Karpas-422 (cell line): ENCODE measurements at regions not wholly inside any gene's neighbourhood (a gene's known extent, or its start where the extent isn't known, plus 50 kb on each side); places are given as distances from the start of the nearest gene placed in this dataset.
"Not testable (repeated sequence)": the region's sequence is repeated elsewhere in the genome, so short reads cannot be mapped to it uniquely, and the experiment has no call there.

Experiments used
- DNase-seq: peaks from one replicate; pipeline ENCODE4 v3.0.0-alpha.2; 2015
- H2AFZ ChIP-seq: fragments of 200-600 bp; sonication (generic); 2 replicates; pipeline ENCODE4 v1.6.1; 2014; ENCODE audit warnings: antibody characterized with exemption, low read length, mixed read lengths
- H3K27ac ChIP-seq: fragments of 200-600 bp; sonication (generic); 2 replicates; pipeline ENCODE4 v1.5.1; 2014; ENCODE audit warnings: mild to moderate bottlenecking, low read length, moderate library complexity
- H3K27me3 ChIP-seq: fragments of 200-600 bp; sonication (generic); 2 replicates; pipeline ENCODE4 v1.6.1; 2014; ENCODE audit warnings: low read length, mixed read lengths
- H3K36me3 ChIP-seq: fragments of 200-600 bp; sonication (generic); 2 replicates; pipeline ENCODE4 v1.6.1; 2014; ENCODE audit warnings: low read length, mixed read lengths; ENCODE audit not compliant: insufficient read depth
- H3K4me1 ChIP-seq: fragments of 200-600 bp; sonication (generic); 2 replicates; pipeline ENCODE4 v1.6.1; 2014; ENCODE audit warnings: mild to moderate bottlenecking, low read length, mixed read lengths
- H3K4me2 ChIP-seq: fragments of 200-600 bp; sonication (generic); 2 replicates; pipeline ENCODE4 v1.6.1; 2014; ENCODE audit warnings: low read length, low read depth, mild to moderate bottlenecking; ENCODE audit not compliant: poor library complexity, severe bottlenecking
- H3K4me3 ChIP-seq: fragments of 200-600 bp; sonication (generic); 2 replicates; pipeline ENCODE4 v1.5.1; 2014; ENCODE audit warnings: mild to moderate bottlenecking, antibody characterized with exemption, low read length, mixed read lengths
- H3K79me2 ChIP-seq: fragments of 200-600 bp; sonication (generic); 2 replicates; pipeline ENCODE4 v1.6.1; 2014; ENCODE audit warnings: mild to moderate bottlenecking, low read length, mixed read lengths
- H3K9ac ChIP-seq: fragments of 200-600 bp; sonication (generic); 2 replicates; pipeline ENCODE4 v1.6.0; 2014; ENCODE audit warnings: low read length
- H3K9me2 ChIP-seq: fragments of 200-600 bp; sonication (generic), shearing (Covaris generic); replicated peaks from 2 replicates; pipeline ENCODE4 v1.6.0; 2014; ENCODE audit warnings: mild to moderate bottlenecking, low read length, moderate library complexity; ENCODE audit not compliant: insufficient read depth
- H3K9me3 ChIP-seq: fragments of 300-700, 200-600 bp; sonication (generic); 2 replicates; pipeline ENCODE4 v1.6.1; 2014; ENCODE audit warnings: low read length, mixed read lengths
- H4K20me1 ChIP-seq: fragments of 200-600 bp; sonication (generic); 2 replicates; pipeline ENCODE4 v1.6.1; 2014; ENCODE audit warnings: mild to moderate bottlenecking, antibody characterized with exemption, low read length, low read depth; ENCODE audit not compliant: insufficient read depth

GRCh38 chr7:38331853-38332595 is 58.6 kb upstream of the TARP start:
- H3K9me2 ChIP-seq, H3K4me3 ChIP-seq, H3K9me3 ChIP-seq, H3K27ac ChIP-seq, DNase-seq, H3K4me1 ChIP-seq, H3K36me3 ChIP-seq, H3K27me3 ChIP-seq, H3K9ac ChIP-seq, H3K79me2 ChIP-seq, H4K20me1 ChIP-seq, H3K4me2 ChIP-seq, H2AFZ ChIP-seq: not testable (repeated sequence)

DNA sequence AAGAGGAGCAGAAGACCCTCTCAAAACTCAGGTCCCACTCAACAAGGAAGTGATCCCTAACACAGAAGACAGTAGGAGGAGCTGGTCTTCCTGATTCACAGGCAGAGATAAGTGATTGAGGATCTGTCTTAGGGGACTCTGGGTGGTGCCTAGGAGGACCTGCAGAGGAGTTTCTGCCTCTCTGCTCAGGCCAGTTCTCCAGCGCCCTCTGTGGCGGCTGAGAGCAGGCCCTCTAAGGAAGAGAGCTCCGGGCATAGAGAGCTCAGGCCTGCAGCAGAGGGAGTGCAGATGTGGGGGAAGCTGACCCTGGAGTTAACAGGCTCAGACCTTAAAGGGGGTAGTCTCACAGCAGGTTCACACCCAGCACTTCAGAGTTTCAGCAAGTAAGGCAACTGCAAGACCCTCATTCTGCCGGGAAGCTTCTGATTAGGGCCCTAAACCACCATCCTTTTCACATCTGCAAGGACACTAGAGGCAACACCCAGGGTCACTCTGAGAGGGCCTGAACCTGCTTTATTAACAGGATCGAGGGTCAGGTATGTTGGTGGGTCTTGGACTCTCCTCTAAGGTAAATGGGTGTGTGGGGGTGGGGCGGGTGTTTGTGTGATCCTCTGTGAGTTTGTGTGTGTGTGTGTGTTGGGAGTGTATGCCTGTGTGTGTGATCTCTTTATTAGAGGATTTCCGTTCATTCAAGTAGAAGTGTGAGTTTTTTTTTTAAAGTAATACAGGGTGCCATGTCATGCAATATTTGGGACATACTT is 57.6 kb upstream of the TARP start:
- peaks cover 4% of the 10 kb centered on the region for H3K4me1 ChIP-seq
- no peak overlapping the region for H2AFZ ChIP-seq
- H3K9ac ChIP-seq, result peak overlapping the region; percentile 30; the same call in 1 of the 2 replicates
- no peak overlapping the region for H3K27ac ChIP-seq
- H3K4me3 ChIP-seq, result no peak overlapping the region
- H3K36me3 ChIP-seq, result no peaks in the 10 kb centered on the region
- no peaks in the 10 kb centered on the region for H3K9me2 ChIP-seq
- peak; percentile 79 for DNase-seq
- H3K79me2 ChIP-seq, result no peaks in the 10 kb centered on the region
- H3K27me3 ChIP-seq, result no peaks in the 10 kb centered on the region
- H3K4me2 ChIP-seq, result no peak overlapping the region
- no peaks in the 10 kb centered on the region for H4K20me1 ChIP-seq
- no peaks in the 10 kb centered on the region for H3K9me3 ChIP-seq

GRCh38 chr7:38330039-38330438 is 56.6 kb upstream of the TARP start:
- H2AFZ ChIP-seq, result no peak overlapping the region
- H3K27me3 ChIP-seq, result no peaks in the 10 kb centered on the region
- H3K36me3 ChIP-seq, result no peaks in the 10 kb centered on the region
- no peaks in the 10 kb centered on the region; the same call in 1 of the 2 replicates for H3K4me1 ChIP-seq
- H3K4me3 ChIP-seq, result no peak overlapping the region
- H3K9me2 ChIP-seq, result no peaks in the 10 kb centered on the region
- no peak overlapping the region for H3K9ac ChIP-seq
- DNase-seq, result no peak
- H3K27ac ChIP-seq, result no peak overlapping the region
- H3K9me3 ChIP-seq, result no peaks in the 10 kb centered on the region
- no peak overlapping the region for H3K4me2 ChIP-seq
- no peaks in the 10 kb centered on the region for H3K79me2 ChIP-seq
- H4K20me1 ChIP-seq, result no peaks in the 10 kb centered on the region

DNA sequence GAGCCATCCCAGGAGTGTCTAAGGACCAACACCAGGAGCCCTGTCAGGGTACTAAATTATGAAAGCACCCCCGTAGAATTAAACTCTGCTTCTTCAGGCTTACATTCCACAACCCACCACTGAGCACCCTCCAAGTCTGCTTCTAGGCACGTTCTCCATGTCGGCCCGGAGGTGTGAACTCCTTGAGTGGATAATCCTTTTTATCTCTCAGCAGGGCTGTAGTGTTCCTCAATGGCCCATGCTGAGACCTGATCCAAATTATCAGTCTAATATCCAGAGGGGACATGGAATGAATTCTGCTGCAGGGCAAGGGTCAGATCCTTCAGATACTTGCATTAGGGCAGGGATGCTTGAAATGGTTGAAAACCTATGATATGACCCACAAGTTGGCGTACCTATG is 55.9 kb upstream of the TARP start:
- Histone ChIP-seq H3K79me2 (no peaks in the 10 kb centered on the region), H3K4me2 (no peak overlapping the region), H2AFZ (no peak overlapping the region), H3K27me3 (no peaks in the 10 kb centered on the region), H3K9ac (no peak overlapping the region), H3K9me3 (no peaks in the 10 kb centered on the region), H4K20me1 (no peaks in the 10 kb centered on the region), H3K4me1 (no peaks in the 10 kb centered on the region; the same call in 1 of the 2 replicates), H3K4me3 (no peak overlapping the region), H3K27ac (no peak overlapping the region), H3K36me3 (no peaks in the 10 kb centered on the region), H3K9me2 (no peaks in the 10 kb centered on the region)
- DNase-seq, result no peak

GRCh38 chr7:38328814-38329213 is 55.4 kb upstream of the TARP start:
- Histone ChIP-seq H3K4me1 (no peaks in the 10 kb centered on the region; the same call in 1 of the 2 replicates), H3K27me3 (no peaks in the 10 kb centered on the region), H3K9me3 (no peaks in the 10 kb centered on the region), H3K4me3 (no peak overlapping the region), H3K9me2 (no peaks in the 10 kb centered on the region), H2AFZ (no peak overlapping the region), H4K20me1 (no peaks in the 10 kb centered on the region), H3K4me2 (no peak overlapping the region), H3K79me2 (no peaks in the 10 kb centered on the region), H3K9ac (no peak overlapping the region), H3K36me3 (no peaks in the 10 kb centered on the region), H3K27ac (no peak overlapping the region)
- no peak for DNase-seq

DNA sequence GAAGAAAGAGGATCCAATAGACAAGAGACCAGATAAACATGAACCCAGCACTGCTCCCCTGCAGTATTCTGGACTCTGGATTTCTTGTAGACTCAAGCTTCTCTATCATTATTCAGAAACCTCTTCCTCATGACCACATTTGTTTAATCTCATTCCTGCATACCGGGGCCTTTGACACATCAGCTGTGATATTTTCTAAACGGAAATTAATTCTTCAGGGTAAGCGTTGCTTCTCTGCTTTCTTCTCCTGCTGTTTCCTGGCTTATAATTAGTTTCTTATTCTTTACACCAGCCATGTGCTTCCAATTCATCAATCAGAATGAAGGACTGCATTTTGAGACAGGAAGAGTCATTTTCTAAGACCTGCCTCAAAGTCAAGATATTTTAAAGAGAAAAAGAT is 54.2 kb upstream of the TARP start:
- no peak for DNase-seq
- Histone ChIP-seq H3K27ac (no peak overlapping the region), H3K9ac (no peak overlapping the region), H3K9me3 (no peaks in the 10 kb centered on the region), H3K27me3 (no peaks in the 10 kb centered on the region), H3K4me3 (no peak overlapping the region), H3K9me2 (no peaks in the 10 kb centered on the region), H3K79me2 (no peaks in the 10 kb centered on the region), H3K4me2 (no peak overlapping the region), H2AFZ (no peak overlapping the region), H3K4me1 (no peaks in the 10 kb centered on the region; the same call in 1 of the 2 replicates), H3K36me3 (no peaks in the 10 kb centered on the region), H4K20me1 (no peaks in the 10 kb centered on the region)
